WTC11 (cell line): ENCODE measurements at regions not wholly inside any gene's neighbourhood (a gene's known extent, or its start where the extent isn't known, plus 50 kb on each side); places are given as distances from the start of the nearest gene placed in this dataset.

Experiments used
- ATAC-seq: fragments of 200-7000 bp; cut with Tn5 transposase; 2 replicates; pipeline ENCODE4 v1.10.0; 2021; ENCODE audit warnings: mild to moderate bottlenecking, moderate library complexity
- CTCF ChIA-PET: fragments of 300-600 bp; sonication (Branson Sonifier 250); formaldehyde crosslinking; loops from one replicate; lab custom pipeline; 2021; ENCODE audit warnings: antibody characterized with exemption; lab: Charles Lee
- POLR2A ChIA-PET: fragments of 350-600 bp; sonication (Branson Sonifier 250); formaldehyde crosslinking; loops from one replicate; lab custom pipeline; 2021; ENCODE audit warnings: antibody characterized with exemption; lab: Charles Lee
- DNase-seq: peaks from one replicate; pipeline ENCODE4 v3.0.0; 2021; ENCODE audit warnings: low spot score
- H3K27ac Mint-ChIP-seq: 2 replicates; pipeline ENCODE4 v1.8.0; 2021; ENCODE audit warnings: mixed read lengths
- H3K27me3 Mint-ChIP-seq: 2 replicates; pipeline ENCODE4 v1.8.0; 2021; ENCODE audit warnings: low read depth, mild to moderate bottlenecking, moderate library complexity, mixed read lengths
- H3K36me3 Mint-ChIP-seq: 2 replicates; pipeline ENCODE4 v1.8.0; 2021; ENCODE audit warnings: mixed read lengths
- H3K4me1 Mint-ChIP-seq: 2 replicates; pipeline ENCODE4 v1.8.0; 2022; ENCODE audit warnings: mixed read lengths
- H3K4me3 Mint-ChIP-seq: 2 replicates; pipeline ENCODE4 v1.8.0; 2021; ENCODE audit warnings: mild to moderate bottlenecking, moderate library complexity, mixed read lengths
- H3K9me3 Mint-ChIP-seq: 2 replicates; pipeline ENCODE4 v1.8.0; 2021; ENCODE audit warnings: mixed read lengths
- ETV6 ChIP-seq: sonication (generic); formaldehyde crosslinking; IDR thresholded peaks from 2 replicates; pipeline ENCODE4 v1.8.1; 2022; ENCODE audit warnings: mild to moderate bottlenecking, missing genetic modification reagents
- FOXJ3 ChIP-seq: sonication (generic); formaldehyde crosslinking; IDR thresholded peaks from 2 replicates; pipeline ENCODE4 v1.9.0; 2021; ENCODE audit warnings: missing genetic modification reagents, mild to moderate bottlenecking, borderline replicate concordance
- FOXP1 ChIP-seq: sonication (generic); formaldehyde crosslinking; IDR thresholded peaks from 2 replicates; pipeline ENCODE4 v1.8.0; 2022; ENCODE audit warnings: missing genetic modification reagents, mild to moderate bottlenecking, moderate library complexity, borderline replicate concordance
- JAZF1 ChIP-seq: fragments of 250-450 bp; sonication (Bioruptor Pico); IDR thresholded peaks from 2 replicates; pipeline ENCODE4 v1.9.0; 2021; ENCODE audit warnings: moderate library complexity, mild to moderate bottlenecking, inconsistent platforms
- KAT7 ChIP-seq: sonication (generic); formaldehyde crosslinking; IDR thresholded peaks from 2 replicates; pipeline ENCODE4 v1.8.1; 2023; ENCODE audit warnings: missing genetic modification reagents, mild to moderate bottlenecking, borderline replicate concordance
- NFATC4 ChIP-seq: fragments of 250-450 bp; sonication (Bioruptor Pico); IDR thresholded peaks from 2 replicates; pipeline ENCODE4 v1.9.0; 2021; ENCODE audit warnings: mild to moderate bottlenecking
- NFYB ChIP-seq: sonication (generic); formaldehyde crosslinking; conservative IDR thresholded peaks from 2 replicates; pipeline ENCODE4 v1.8.0; 2022; ENCODE audit warnings: low read depth, missing genetic modification reagents
- RORB ChIP-seq: fragments of 250-450 bp; sonication (Bioruptor Pico); IDR thresholded peaks from 2 replicates; pipeline ENCODE4 v1.9.0; 2021; ENCODE audit warnings: mild to moderate bottlenecking
- ZNF219 ChIP-seq: sonication (generic); formaldehyde crosslinking; IDR thresholded peaks from 2 replicates; pipeline ENCODE4 v1.8.0; 2023; ENCODE audit warnings: missing genetic modification reagents, mild to moderate bottlenecking, borderline replicate concordance
- ZNF317 ChIP-seq: sonication (generic); formaldehyde crosslinking; IDR thresholded peaks from 2 replicates; pipeline ENCODE4 v1.8.1; 2023; ENCODE audit warnings: low read depth, mild to moderate bottlenecking, moderate library complexity, missing genetic modification reagents, borderline replicate concordance
- ZNF396 ChIP-seq: fragments of 250-450 bp; sonication (Bioruptor Pico); IDR thresholded peaks from 2 replicates; pipeline ENCODE4 v1.8.0; 2021; ENCODE audit warnings: mild to moderate bottlenecking, moderate library complexity, borderline replicate concordance
- TF ChIP-seq, protein P1 (sequence below): sonication (generic); formaldehyde crosslinking; conservative IDR thresholded peaks from 2 replicates; pipeline ENCODE4 v1.8.1; 2023; ENCODE audit warnings: mild to moderate bottlenecking, low read depth, missing genetic modification reagents, moderate library complexity
- TF ChIP-seq, protein P2 (sequence below): sonication (generic); formaldehyde crosslinking; IDR thresholded peaks from 2 replicates; pipeline ENCODE4 v1.8.0; 2022; ENCODE audit warnings: mild to moderate bottlenecking, missing genetic modification reagents
- TF ChIP-seq, protein P3 (sequence below): sonication (generic); formaldehyde crosslinking; IDR thresholded peaks from 2 replicates; pipeline ENCODE4 v1.8.0; 2023; ENCODE audit warnings: missing genetic modification reagents
- TF ChIP-seq, protein P4 (sequence below): fragments of 250-450 bp; sonication (Bioruptor Pico); IDR thresholded peaks from 2 replicates; pipeline ENCODE4 v1.9.0; 2021; ENCODE audit warnings: mild to moderate bottlenecking
- TF ChIP-seq, protein P5 (sequence below): fragments of 200-600 bp; IDR thresholded peaks from 2 replicates; pipeline ENCODE4 v1.8.0; 2022; ENCODE audit warnings: antibody characterized with exemption
- TF ChIP-seq, protein P6 (sequence below): fragments of 250-450 bp; sonication (Bioruptor Pico); IDR thresholded peaks from 2 replicates; pipeline ENCODE4 v2.1.2; 2022; ENCODE audit warnings: mild to moderate bottlenecking, moderate library complexity
- TF ChIP-seq, protein P7 (sequence below): sonication (generic); formaldehyde crosslinking; IDR thresholded peaks from 2 replicates; pipeline ENCODE4 v1.8.0; 2022; ENCODE audit warnings: mild to moderate bottlenecking, missing genetic modification reagents

DNA sequence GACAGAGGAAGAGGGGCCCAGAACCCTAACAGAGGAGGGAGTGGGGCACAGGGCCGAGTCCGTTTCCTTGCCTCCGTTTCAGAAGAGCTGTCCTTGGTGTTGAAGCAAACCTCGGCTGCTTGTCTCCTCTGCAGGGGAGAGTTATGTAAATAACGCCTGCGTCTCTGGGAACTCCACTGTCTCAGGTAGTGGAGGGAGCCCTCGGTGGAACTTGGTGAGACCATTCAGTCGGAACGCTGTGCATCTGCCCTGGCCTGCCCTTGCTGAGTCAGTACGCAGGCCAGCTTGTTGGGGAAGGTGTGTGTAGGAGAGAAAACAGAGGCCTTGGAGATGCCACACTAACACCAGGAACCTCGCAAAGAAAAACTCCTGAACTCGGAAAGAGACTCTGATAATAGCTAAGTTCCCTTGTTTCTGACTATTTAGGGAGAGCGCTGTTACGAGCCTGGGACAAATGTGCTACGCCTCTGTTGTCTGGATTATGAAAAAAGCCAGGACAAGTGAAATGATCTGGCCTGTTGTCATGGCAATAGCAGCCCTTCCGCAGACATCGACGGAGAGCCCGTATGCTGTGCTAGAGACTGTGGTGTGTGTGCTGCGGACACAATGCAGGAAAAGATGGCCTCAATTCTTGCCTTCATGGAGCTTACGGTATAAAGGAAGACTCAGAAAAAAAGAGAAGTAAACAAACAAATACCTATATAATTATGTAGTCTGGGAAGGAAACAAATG is 94.6 kb upstream of the AKT3 start (continued):
- TF ChIP-seq, protein P1, sequence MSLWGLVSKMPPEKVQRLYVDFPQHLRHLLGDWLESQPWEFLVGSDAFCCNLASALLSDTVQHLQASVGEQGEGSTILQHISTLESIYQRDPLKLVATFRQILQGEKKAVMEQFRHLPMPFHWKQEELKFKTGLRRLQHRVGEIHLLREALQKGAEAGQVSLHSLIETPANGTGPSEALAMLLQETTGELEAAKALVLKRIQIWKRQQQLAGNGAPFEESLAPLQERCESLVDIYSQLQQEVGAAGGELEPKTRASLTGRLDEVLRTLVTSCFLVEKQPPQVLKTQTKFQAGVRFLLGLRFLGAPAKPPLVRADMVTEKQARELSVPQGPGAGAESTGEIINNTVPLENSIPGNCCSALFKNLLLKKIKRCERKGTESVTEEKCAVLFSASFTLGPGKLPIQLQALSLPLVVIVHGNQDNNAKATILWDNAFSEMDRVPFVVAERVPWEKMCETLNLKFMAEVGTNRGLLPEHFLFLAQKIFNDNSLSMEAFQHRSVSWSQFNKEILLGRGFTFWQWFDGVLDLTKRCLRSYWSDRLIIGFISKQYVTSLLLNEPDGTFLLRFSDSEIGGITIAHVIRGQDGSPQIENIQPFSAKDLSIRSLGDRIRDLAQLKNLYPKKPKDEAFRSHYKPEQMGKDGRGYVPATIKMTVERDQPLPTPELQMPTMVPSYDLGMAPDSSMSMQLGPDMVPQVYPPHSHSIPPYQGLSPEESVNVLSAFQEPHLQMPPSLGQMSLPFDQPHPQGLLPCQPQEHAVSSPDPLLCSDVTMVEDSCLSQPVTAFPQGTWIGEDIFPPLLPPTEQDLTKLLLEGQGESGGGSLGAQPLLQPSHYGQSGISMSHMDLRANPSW = no peak
- TF ChIP-seq ETV6 (CRISPR knock-in tag) = 0 out of 2 replicates have a peak, but pooled peaks have one; percentile 47
- TF ChIP-seq, protein P2, sequence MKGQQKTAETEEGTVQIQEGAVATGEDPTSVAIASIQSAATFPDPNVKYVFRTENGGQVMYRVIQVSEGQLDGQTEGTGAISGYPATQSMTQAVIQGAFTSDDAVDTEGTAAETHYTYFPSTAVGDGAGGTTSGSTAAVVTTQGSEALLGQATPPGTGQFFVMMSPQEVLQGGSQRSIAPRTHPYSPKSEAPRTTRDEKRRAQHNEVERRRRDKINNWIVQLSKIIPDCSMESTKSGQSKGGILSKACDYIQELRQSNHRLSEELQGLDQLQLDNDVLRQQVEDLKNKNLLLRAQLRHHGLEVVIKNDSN (CRISPR knock-in tag) = peak; percentile 22; the same call in 1 of the 2 replicates
- TF ChIP-seq, protein P3, sequence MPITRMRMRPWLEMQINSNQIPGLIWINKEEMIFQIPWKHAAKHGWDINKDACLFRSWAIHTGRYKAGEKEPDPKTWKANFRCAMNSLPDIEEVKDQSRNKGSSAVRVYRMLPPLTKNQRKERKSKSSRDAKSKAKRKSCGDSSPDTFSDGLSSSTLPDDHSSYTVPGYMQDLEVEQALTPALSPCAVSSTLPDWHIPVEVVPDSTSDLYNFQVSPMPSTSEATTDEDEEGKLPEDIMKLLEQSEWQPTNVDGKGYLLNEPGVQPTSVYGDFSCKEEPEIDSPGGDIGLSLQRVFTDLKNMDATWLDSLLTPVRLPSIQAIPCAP (CRISPR knock-in tag) = peak; percentile 46; the same call in 1 of the 2 replicates

DNA sequence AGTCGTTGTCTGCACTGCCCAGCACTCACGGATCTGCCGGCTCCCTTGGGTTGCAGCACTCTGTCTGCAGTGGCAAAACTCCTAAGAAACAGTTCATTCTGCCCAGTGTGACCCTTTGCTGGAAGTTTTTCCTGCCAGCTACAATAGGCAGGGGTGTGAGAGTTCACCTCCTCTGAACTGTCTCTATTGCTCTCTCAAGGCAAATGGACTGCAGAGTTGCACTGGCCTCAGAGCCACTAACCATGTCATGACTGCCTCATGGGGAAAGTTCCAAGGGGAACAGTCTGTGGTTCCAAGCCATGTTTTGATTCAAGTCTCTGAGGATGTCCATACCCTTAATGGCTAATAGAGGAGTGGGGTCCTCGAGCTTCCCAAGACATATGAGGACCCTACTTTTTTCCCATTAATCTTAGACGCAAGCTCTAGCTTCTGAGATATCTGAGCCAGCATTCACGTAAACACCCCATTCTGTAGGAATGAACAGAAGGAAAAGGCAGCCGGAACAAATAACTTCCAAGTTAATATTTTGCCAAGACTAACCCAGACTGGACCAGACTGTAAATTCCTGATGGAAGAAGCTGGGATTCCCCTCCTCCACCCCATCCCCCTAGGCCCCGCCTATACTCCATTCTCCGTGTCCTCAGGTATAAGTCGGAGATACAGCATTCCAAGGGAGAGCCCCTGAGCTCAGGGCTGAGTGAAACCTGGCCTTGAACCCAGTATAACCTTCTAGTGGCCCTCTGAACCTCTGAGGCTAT is 93.8 kb upstream of the AKT3 start:
- no peaks in the 10 kb centered on the region for H3K9me3 Mint-ChIP-seq
- H3K36me3 Mint-ChIP-seq = no peaks in the 10 kb centered on the region
- 0 out of 2 replicates have a peak, but pooled peaks have one; percentile 33 for TF ChIP-seq ZNF317 (CRISPR knock-in tag)
- TF ChIP-seq, protein P4, sequence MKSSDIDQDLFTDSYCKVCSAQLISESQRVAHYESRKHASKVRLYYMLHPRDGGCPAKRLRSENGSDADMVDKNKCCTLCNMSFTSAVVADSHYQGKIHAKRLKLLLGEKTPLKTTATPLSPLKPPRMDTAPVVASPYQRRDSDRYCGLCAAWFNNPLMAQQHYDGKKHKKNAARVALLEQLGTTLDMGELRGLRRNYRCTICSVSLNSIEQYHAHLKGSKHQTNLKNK = no peak
- TF ChIP-seq, all 79 proteins: peak for 1
- ATAC-seq (peak; percentile 21), DNase-seq (no peak)
- Mint-ChIP-seq H3K4me3 (peak overlapping the region; percentile 48), H3K27me3 (peaks cover 24% of the 10 kb centered on the region), H3K4me1 (peaks cover 32% of the 10 kb centered on the region), H3K27ac (no peak overlapping the region)
- CTCF ChIA-PET = interaction anchor here (0.9 to 2.0 kb wide), 5 partner anchors 13 to 468 kb away, joined by 3 to 8 read pairs (median 3); no protein-coding TSS in a partner anchor
- POLR2A ChIA-PET = no interaction called here

DNA sequence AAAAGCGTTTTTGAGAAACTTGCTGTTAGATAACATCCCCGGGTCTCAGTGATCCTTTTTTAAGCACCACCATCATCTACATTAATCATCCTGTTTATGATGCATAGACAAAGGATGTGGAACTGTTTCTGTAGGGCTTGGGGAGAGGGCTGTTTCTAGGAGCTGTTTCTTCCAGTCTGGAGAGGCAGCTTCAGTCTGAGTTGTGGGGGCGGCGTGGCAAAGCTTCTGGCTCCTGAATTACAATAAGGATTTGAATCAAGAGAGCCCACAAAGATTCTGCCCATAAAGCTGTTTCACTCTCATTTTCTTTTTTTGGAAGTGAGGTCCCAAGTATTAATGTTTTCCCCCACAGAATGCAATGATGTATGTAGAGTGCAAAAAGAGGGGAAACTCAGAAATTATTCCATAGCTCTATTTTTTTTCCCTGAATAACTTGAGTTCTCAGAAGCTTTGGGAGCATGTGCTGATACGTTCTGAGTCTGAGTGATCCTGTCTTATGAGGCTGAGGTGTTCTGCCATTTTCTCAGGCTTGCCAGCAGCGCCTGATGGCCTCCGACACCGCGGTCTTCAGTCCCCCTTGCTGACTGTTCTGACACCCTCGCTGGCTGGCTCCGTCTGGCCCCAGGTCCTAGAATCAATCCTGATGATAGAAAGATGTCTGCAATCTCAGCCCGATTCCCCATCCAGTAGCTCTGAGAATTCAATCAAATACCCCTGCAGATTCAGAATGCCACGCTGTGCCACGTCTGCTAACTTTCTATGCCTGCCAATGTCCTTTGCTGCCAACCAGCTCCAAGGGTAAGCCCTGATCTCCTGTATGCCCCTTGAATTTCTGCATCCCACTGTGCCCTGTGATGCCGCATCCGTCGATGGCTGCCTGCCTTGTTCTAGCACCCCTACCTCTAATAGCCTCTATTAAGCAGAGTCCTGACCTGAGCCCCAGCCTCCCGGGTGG is 92.4 kb upstream of the AKT3 start:
- no peaks in the 10 kb centered on the region for H3K36me3 Mint-ChIP-seq
- ChIA-PET POLR2A (no interaction called here), CTCF (no interaction called here)
- no peak overlapping the region for H3K27ac Mint-ChIP-seq
- H3K4me1 Mint-ChIP-seq = peaks cover 31% of the 10 kb centered on the region
- DNase-seq (no peak), ATAC-seq (no peak)
- H3K4me3 Mint-ChIP-seq = no peak overlapping the region
- peaks cover 24% of the 10 kb centered on the region for H3K27me3 Mint-ChIP-seq
- H3K9me3 Mint-ChIP-seq = no peaks in the 10 kb centered on the region
- TF ChIP-seq NFATC4 (CRISPR knock-in tag) = no peak
- no peak for TF ChIP-seq FOXP1 (CRISPR knock-in tag)
- TF ChIP-seq ZNF219 (CRISPR knock-in tag) = no peak
- no peak for TF ChIP-seq RORB (CRISPR knock-in tag)
- no peak for TF ChIP-seq FOXJ3 (CRISPR knock-in tag)
- no peak for TF ChIP-seq NFYB (CRISPR knock-in tag)
- no peak for TF ChIP-seq JAZF1
- TF ChIP-seq KAT7 (CRISPR knock-in tag) = no peak
- TF ChIP-seq, protein P5, sequence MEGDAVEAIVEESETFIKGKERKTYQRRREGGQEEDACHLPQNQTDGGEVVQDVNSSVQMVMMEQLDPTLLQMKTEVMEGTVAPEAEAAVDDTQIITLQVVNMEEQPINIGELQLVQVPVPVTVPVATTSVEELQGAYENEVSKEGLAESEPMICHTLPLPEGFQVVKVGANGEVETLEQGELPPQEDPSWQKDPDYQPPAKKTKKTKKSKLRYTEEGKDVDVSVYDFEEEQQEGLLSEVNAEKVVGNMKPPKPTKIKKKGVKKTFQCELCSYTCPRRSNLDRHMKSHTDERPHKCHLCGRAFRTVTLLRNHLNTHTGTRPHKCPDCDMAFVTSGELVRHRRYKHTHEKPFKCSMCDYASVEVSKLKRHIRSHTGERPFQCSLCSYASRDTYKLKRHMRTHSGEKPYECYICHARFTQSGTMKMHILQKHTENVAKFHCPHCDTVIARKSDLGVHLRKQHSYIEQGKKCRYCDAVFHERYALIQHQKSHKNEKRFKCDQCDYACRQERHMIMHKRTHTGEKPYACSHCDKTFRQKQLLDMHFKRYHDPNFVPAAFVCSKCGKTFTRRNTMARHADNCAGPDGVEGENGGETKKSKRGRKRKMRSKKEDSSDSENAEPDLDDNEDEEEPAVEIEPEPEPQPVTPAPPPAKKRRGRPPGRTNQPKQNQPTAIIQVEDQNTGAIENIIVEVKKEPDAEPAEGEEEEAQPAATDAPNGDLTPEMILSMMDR = no peak
- TF ChIP-seq, protein P6, sequence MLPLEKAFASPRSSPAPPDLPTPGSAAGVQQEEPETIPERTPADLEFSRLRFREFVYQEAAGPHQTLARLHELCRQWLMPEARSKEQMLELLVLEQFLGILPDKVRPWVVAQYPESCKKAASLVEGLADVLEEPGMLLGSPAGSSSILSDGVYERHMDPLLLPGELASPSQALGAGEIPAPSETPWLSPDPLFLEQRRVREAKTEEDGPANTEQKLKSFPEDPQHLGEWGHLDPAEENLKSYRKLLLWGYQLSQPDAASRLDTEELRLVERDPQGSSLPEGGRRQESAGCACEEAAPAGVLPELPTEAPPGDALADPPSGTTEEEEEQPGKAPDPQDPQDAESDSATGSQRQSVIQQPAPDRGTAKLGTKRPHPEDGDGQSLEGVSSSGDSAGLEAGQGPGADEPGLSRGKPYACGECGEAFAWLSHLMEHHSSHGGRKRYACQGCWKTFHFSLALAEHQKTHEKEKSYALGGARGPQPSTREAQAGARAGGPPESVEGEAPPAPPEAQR (CRISPR knock-in tag) = no peak
- TF ChIP-seq, protein P7, sequence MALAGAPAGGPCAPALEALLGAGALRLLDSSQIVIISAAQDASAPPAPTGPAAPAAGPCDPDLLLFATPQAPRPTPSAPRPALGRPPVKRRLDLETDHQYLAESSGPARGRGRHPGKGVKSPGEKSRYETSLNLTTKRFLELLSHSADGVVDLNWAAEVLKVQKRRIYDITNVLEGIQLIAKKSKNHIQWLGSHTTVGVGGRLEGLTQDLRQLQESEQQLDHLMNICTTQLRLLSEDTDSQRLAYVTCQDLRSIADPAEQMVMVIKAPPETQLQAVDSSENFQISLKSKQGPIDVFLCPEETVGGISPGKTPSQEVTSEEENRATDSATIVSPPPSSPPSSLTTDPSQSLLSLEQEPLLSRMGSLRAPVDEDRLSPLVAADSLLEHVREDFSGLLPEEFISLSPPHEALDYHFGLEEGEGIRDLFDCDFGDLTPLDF = no peak
- no peak for TF ChIP-seq ZNF396 (CRISPR knock-in tag)
